Brain microvascular endothelial cell (primary cell): ENCODE measurements at regions not wholly inside any gene's neighbourhood (a gene's known extent, or its start where the extent isn't known, plus 50 kb on each side); places are given as distances from the start of the nearest gene placed in this dataset.
"Not testable (repeated sequence)": the region's sequence is repeated elsewhere in the genome, so short reads cannot be mapped to it uniquely, and the experiment has no call there.

Source experiments
- DNase-seq: peaks from one replicate; pipeline ENCODE4 v3.0.0-alpha.2; 2020
- H3K27ac ChIP-seq: fragments of 250-450 bp; sonication (Bioruptor Pico); 2 replicates; pipeline ENCODE4 v1.5.1; 2020; ENCODE audit warnings: mild to moderate bottlenecking, moderate library complexity
- H3K27me3 ChIP-seq: fragments of 250-450 bp; sonication (Bioruptor Pico); replicated peaks from 2 replicates; pipeline ENCODE4 v1.5.1; 2020; ENCODE audit warnings: mild to moderate bottlenecking
- H3K36me3 ChIP-seq: fragments of 250-450 bp; sonication (Bioruptor Pico); replicated peaks from 2 replicates; pipeline ENCODE4 v1.5.1; 2020; ENCODE audit warnings: mild to moderate bottlenecking
- H3K4me3 ChIP-seq: 2 replicates; pipeline ENCODE4 v1.5.1; 2011; ENCODE audit warnings: low read depth, mild to moderate bottlenecking, control low read depth, low read length, moderate library complexity
- CTCF ChIP-seq: IDR thresholded peaks from 2 replicates; pipeline ENCODE4 v1.5.1; 2011; ENCODE audit warnings: low read depth, mild to moderate bottlenecking, moderate library complexity, low read length, control low read depth, inconsistent platforms; ENCODE audit errors: missing control alignments
- in situ Hi-C: cut with HindIII; loops from 2 replicates; pipeline ENCODE4 v1.10.0; 2017; ENCODE audit warnings: low sequenced_read_pairs, low pct_ligation_motif_present

GRCh38 chr14:30017370-30017993, 89.8 kb upstream of the PRKD1 start:
- Histone ChIP-seq H3K27ac (no peak overlapping the region), H3K27me3 (no peaks in the 10 kb centered on the region), H3K4me3 (no peak overlapping the region), H3K36me3 (no peaks in the 10 kb centered on the region)
- no peak for TF ChIP-seq CTCF
- in situ Hi-C loops: no loop called here
- DNase-seq: no peak

- DNase-seq: no peak
- Histone ChIP-seq H3K4me3 (no peak overlapping the region), H3K27ac (no peak overlapping the region), H3K36me3 (no peaks in the 10 kb centered on the region), H3K27me3 (no peaks in the 10 kb centered on the region)
- no peak for TF ChIP-seq CTCF
- in situ Hi-C loops: no loop called here
Observed at GRCh38 chr14:30020271-30020670, 92.6 kb upstream of the PRKD1 start.

GRCh38 chr14:30020687-30021086, 93.0 kb upstream of the PRKD1 start:
- H3K4me3 ChIP-seq: no peak overlapping the region
- H3K36me3 ChIP-seq: no peaks in the 10 kb centered on the region
- H3K27me3 ChIP-seq: no peaks in the 10 kb centered on the region
- no peak for TF ChIP-seq CTCF
- in situ Hi-C loops: no loop called here
- H3K27ac ChIP-seq: no peak overlapping the region
- DNase-seq: no peak

- in situ Hi-C loops, H3K36me3 ChIP-seq, H3K27me3 ChIP-seq, H3K4me3 ChIP-seq, H3K27ac ChIP-seq, DNase-seq: not testable (repeated sequence)
Observed at GRCh38 chr14:30023350-30023749, 95.7 kb upstream of the PRKD1 start.

- no peaks in the 10 kb centered on the region for H3K36me3 ChIP-seq
- no peak overlapping the region for H3K4me3 ChIP-seq
- no peak for TF ChIP-seq CTCF
- no peaks in the 10 kb centered on the region for H3K27me3 ChIP-seq
- no peak for DNase-seq
- H3K27ac ChIP-seq: no peak overlapping the region
- in situ Hi-C loops: no loop called here
Observed at GRCh38 chr14:30034152-30034551, 106.5 kb upstream of the PRKD1 start.

- H3K27me3 ChIP-seq: no peaks in the 10 kb centered on the region
- in situ Hi-C loops: no loop called here
- H3K27ac ChIP-seq: no peak overlapping the region
Observed at GRCh38 chr14:30035361-30035760, 107.7 kb upstream of the PRKD1 start.

More at GRCh38 chr14:30035361-30035760, 107.7 kb upstream of the PRKD1 start:
- no peak for DNase-seq
- Histone ChIP-seq H3K36me3 (no peaks in the 10 kb centered on the region), H3K4me3 (no peak overlapping the region)
- no peak for TF ChIP-seq CTCF
